Endothelial cell of umbilical vein (primary cell): ENCODE measurements at regions not wholly inside any gene's neighbourhood (a gene's known extent, or its start where the extent isn't known, plus 50 kb on each side); places are given as distances from the start of the nearest gene placed in this dataset.

Source experiments
- BruUV-seq: library from RNA; stranded (reverse); fragments of 400-500 nt; replicated peaks from 2 replicates; lab custom pipeline; 2021; lab: Mats Ljungman, UMichigan
- CTCF ChIA-PET: fragments of 300-600, 350-600 bp; sonication (Branson Sonifier 250); formaldehyde crosslinking; loops from one replicate; lab custom pipeline; 2021; ENCODE audit warnings: antibody characterized with exemption, inconsistent platforms; lab: Charles Lee
- POLR2A ChIA-PET: fragments of 300-600, 350-600 bp; sonication (Branson Sonifier 250); formaldehyde crosslinking; loops from one replicate; lab custom pipeline; 2021; ENCODE audit warnings: antibody characterized with exemption, inconsistent platforms; lab: Charles Lee
- DNase-seq: peaks from one replicate; pipeline ENCODE4 v3.0.0-alpha.2; 2011; ENCODE audit warnings: low read depth, low spot score
- FAIRE-seq: peaks from 2 replicates; lab custom pipeline; 2011; peaks lifted over from hg19 to GRCh38; lab: Jason Lieb, UNC
- H2AFZ ChIP-seq: 2 replicates; pipeline ENCODE4 v1.6.0; 2012; ENCODE audit warnings: low read depth, low read length, control low read depth, inconsistent platforms
- H3K27ac ChIP-seq: 2 replicates; pipeline ENCODE4 v1.5.1; 2011; ENCODE audit warnings: low read depth, mild to moderate bottlenecking, control low read depth, low read length, moderate library complexity; ENCODE audit not compliant: insufficient read depth
- H3K27me3 ChIP-seq, 2 experiments: 2 replicates each; pipeline versions ENCODE4 v1.6.0 to v1.6.1; 2011; ENCODE audit warnings: low read length in 2 of 2, mixed read lengths in 1 of 2; ENCODE audit not compliant: control insufficient read depth in 2 of 2, insufficient read depth in 2 of 2
- H3K36me3 ChIP-seq, 2 experiments: 2 replicates in 1 of 2; 3 replicates in 1 of 2; pipeline ENCODE4 v1.5.1; 2011; ENCODE audit warnings: low read length in 2 of 2, mild to moderate bottlenecking in 1 of 2, moderate library complexity in 1 of 2; ENCODE audit not compliant: control insufficient read depth in 2 of 2, insufficient read depth in 2 of 2; ENCODE audit errors: extremely low read depth in 1 of 2
- H3K4me1 ChIP-seq: 3 replicates; pipeline ENCODE4 v1.5.1; 2011; ENCODE audit warnings: mild to moderate bottlenecking, low read length; ENCODE audit not compliant: control insufficient read depth, insufficient read depth; ENCODE audit errors: extremely low read depth
- H3K4me2 ChIP-seq: 2 replicates; pipeline ENCODE4 v1.6.1; 2011; ENCODE audit warnings: low read length, control low read depth, mixed read lengths; ENCODE audit not compliant: insufficient read depth
- H3K4me3 ChIP-seq, 3 experiments: fragments of 200-600 bp in 1 of 3; sonication (generic), shearing (Covaris generic) in 1 of 3; replicated peaks in 1 of 3; 2 replicates each; pipeline ENCODE4 v1.5.1; 2011 to 2016; ENCODE audit warnings: control low read depth in 3 of 3, low read length in 3 of 3, mild to moderate bottlenecking in 2 of 3, inconsistent platforms in 1 of 3, low read depth in 1 of 3, moderate library complexity in 1 of 3; ENCODE audit not compliant: insufficient read depth in 1 of 3
- H3K79me2 ChIP-seq: 2 replicates; pipeline ENCODE4 v1.6.0; 2012; ENCODE audit warnings: low read length, inconsistent platforms; ENCODE audit not compliant: control insufficient read depth, insufficient read depth
- H3K9ac ChIP-seq: replicated peaks from 2 replicates; pipeline ENCODE3; 2011; ENCODE audit warnings: low read length, control low read depth; ENCODE audit not compliant: insufficient read depth; ENCODE audit errors: extremely low read depth
- H3K9me1 ChIP-seq: replicated peaks from 3 replicates; pipeline ENCODE4 v1.6.0; 2011; ENCODE audit warnings: mild to moderate bottlenecking, low read length; ENCODE audit not compliant: control insufficient read depth, insufficient read depth; ENCODE audit errors: extremely low read depth
- H3K9me3 ChIP-seq: replicated peaks from 2 replicates; pipeline ENCODE4 v1.5.1; 2012; ENCODE audit warnings: low read length, inconsistent platforms; ENCODE audit not compliant: control insufficient read depth, insufficient read depth
- H4K20me1 ChIP-seq: replicated peaks from 2 replicates; pipeline ENCODE3; 2011; ENCODE audit warnings: mild to moderate bottlenecking, low read length; ENCODE audit not compliant: control insufficient read depth, insufficient read depth; ENCODE audit errors: extremely low read depth
- EZH2 ChIP-seq: IDR thresholded peaks from 2 replicates; pipeline ENCODE4 v1.6.1; 2012; ENCODE audit warnings: borderline replicate concordance, low read depth, mild to moderate bottlenecking, moderate library complexity, low read length, inconsistent platforms; ENCODE audit not compliant: severe bottlenecking
- FOS ChIP-seq: IDR thresholded peaks from 2 replicates; pipeline ENCODE4 v1.6.1; 2011; ENCODE audit warnings: mild to moderate bottlenecking, low read length, moderate library complexity, borderline replicate concordance; ENCODE audit not compliant: insufficient read depth
- GATA2 ChIP-seq: IDR thresholded peaks from 2 replicates; pipeline ENCODE4 v1.7.0; 2011; ENCODE audit warnings: low read depth, mild to moderate bottlenecking, moderate library complexity, mixed read lengths, low read length; ENCODE audit not compliant: insufficient read length, insufficient read depth
- JUN ChIP-seq: IDR thresholded peaks from 2 replicates; pipeline ENCODE4 v1.6.1; 2011; ENCODE audit warnings: borderline replicate concordance, low read depth; ENCODE audit not compliant: insufficient read length, insufficient read depth
- MYC ChIP-seq: IDR thresholded peaks from one replicate; pipeline ENCODE4 v1.6.1; 2011; ENCODE audit warnings: mild to moderate bottlenecking, low read depth, low read length
- POLR2A ChIP-seq: IDR thresholded peaks from 2 replicates; pipeline ENCODE4 v1.6.1; 2012; ENCODE audit warnings: low read depth, mild to moderate bottlenecking, control low read depth, low read length
- POLR2AphosphoS5 ChIP-seq: IDR thresholded peaks from 2 replicates; pipeline ENCODE4 v1.6.1; 2012; ENCODE audit warnings: low read depth, mild to moderate bottlenecking, control low read depth, low read length, moderate library complexity; ENCODE audit not compliant: insufficient read depth
- dilution Hi-C: fragments of 300-500 bp; cut with MboI; formaldehyde crosslinking; loops from one replicate; pipeline ENCODE4 v1.15.0; 2019; ENCODE audit warnings: low sequenced_read_pairs; ENCODE audit not compliant: extremely low pct_ligation_motif_present
- intact Hi-C: fragments of 100-400 bp; cut with micrococcal nuclease; formaldehyde crosslinking; loops from one replicate; pipeline ENCODE4 v1.10.0; 2022
- TF ChIP-seq, protein P1 (sequence below): IDR thresholded peaks from 2 replicates; pipeline ENCODE4 v1.6.1; 2011; ENCODE audit not compliant: insufficient read depth, insufficient read length
- TF ChIP-seq, protein P2 (sequence below), 2 donors: IDR thresholded peaks; 1 replicate in 1 of 2; 2 replicates in 1 of 2; pipeline ENCODE4 v1.5.1; 2011; ENCODE audit warnings: low read length in 2 of 2, mild to moderate bottlenecking in 2 of 2, moderate library complexity in 2 of 2, control low read depth in 1 of 2, inconsistent platforms in 1 of 2, low read depth in 1 of 2; ENCODE audit not compliant: insufficient read depth in 1 of 2; ENCODE audit errors: extremely low read depth in 1 of 2

DNA sequence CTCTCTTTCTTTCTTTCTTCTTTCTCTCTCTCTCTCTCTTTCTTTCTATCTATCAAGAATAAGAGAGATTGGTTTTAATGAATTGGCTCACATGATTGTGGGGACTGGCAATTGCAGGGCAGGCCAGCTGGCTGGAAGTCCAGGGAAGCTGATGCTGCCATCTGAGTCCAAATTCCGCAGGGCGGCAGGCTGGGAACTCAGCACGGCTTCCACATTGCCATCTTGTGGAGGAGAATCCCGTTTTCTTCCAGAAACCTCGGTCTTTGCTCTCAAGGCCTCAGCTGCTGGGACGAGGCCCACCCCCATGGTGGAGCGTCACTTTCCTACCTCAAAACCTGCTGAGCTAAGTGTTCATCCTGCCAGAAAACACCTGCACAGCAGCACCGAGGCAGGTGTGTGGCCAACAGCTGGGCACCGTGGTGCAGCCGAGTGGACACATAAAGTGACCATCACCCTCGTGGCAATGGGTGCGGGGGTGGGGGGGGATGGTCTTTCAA is 58.8 kb upstream of the SLCO4A1 start:
- ChIA-PET CTCF (interaction anchor here (1.3 to 2.7 kb wide), 2 partner anchors 8 to 34 kb away, joined by 3 to 12 read pairs; no protein-coding TSS in a partner anchor), POLR2A (no interaction called here)
- H3K27ac ChIP-seq, result no peak overlapping the region
- dilution Hi-C loops, result no loop called here
- intact Hi-C loops, result no loop called here
- DNase-seq (no peak), FAIRE-seq (no peak)
- no peaks in the 10 kb centered on the region for H3K79me2 ChIP-seq
- no peak overlapping the region for H3K9ac ChIP-seq
- BruUV-seq, result no TSS peak
- H4K20me1 ChIP-seq, result no peaks in the 10 kb centered on the region
- H3K36me3 ChIP-seq, result no peaks in the 10 kb centered on the region
- no peak overlapping the region for H3K4me3 ChIP-seq
- no peak overlapping the region for H3K4me2 ChIP-seq
- H3K4me1 ChIP-seq, result no peaks in the 10 kb centered on the region
- no peak for TF ChIP-seq JUN
- TF ChIP-seq, protein P1, sequence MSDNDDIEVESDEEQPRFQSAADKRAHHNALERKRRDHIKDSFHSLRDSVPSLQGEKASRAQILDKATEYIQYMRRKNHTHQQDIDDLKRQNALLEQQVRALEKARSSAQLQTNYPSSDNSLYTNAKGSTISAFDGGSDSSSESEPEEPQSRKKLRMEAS, result no peak
- no peak for TF ChIP-seq MYC
- TF ChIP-seq POLR2A, result no peak
- TF ChIP-seq FOS, result no peak
- TF ChIP-seq POLR2AphosphoS5, result no peak
- no peak for TF ChIP-seq EZH2
- no peak for TF ChIP-seq GATA2
- TF ChIP-seq, protein P2, sequence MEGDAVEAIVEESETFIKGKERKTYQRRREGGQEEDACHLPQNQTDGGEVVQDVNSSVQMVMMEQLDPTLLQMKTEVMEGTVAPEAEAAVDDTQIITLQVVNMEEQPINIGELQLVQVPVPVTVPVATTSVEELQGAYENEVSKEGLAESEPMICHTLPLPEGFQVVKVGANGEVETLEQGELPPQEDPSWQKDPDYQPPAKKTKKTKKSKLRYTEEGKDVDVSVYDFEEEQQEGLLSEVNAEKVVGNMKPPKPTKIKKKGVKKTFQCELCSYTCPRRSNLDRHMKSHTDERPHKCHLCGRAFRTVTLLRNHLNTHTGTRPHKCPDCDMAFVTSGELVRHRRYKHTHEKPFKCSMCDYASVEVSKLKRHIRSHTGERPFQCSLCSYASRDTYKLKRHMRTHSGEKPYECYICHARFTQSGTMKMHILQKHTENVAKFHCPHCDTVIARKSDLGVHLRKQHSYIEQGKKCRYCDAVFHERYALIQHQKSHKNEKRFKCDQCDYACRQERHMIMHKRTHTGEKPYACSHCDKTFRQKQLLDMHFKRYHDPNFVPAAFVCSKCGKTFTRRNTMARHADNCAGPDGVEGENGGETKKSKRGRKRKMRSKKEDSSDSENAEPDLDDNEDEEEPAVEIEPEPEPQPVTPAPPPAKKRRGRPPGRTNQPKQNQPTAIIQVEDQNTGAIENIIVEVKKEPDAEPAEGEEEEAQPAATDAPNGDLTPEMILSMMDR (IDR thresholded peaks at IDR 0.05; ENCODE audit: extremely low read depth in 1 of 2, insufficient read depth in 1 of 2, low read depth in 1 of 2, low read length in 2 of 2), result no peak
- no peak overlapping the region for H2AFZ ChIP-seq
- H3K9me3 ChIP-seq, result no peaks in the 10 kb centered on the region
- peaks cover 4 to 12% of the 10 kb centered on the region in 2 experiments for H3K27me3 ChIP-seq
- H3K9me1 ChIP-seq, result no peaks in the 10 kb centered on the region
